ENCODE measurements at regions not wholly inside any gene's neighbourhood (a gene's known extent, or its start where the extent isn't known, plus 50 kb on each side); places are given as distances from the start of the nearest gene placed in this dataset.

GRCh38 chr7:28300488-28300887, 111.8 kb upstream of the CREB5 start:
- TF ChIP-seq CTCF (IDR thresholded peaks at IDR 0.05; ENCODE audit: borderline replicate concordance, extremely low read depth, low read length, poor library complexity, severe bottlenecking) (no peak), EZH2 (IDR thresholded peaks at IDR 0.05; ENCODE audit: borderline replicate concordance, low read depth, low read length, severe bottlenecking) (no peak)

All from DND-41 (cell line).